Pulmonary artery endothelial cell (primary cell): ENCODE measurements at regions not wholly inside any gene's neighbourhood (a gene's known extent, or its start where the extent isn't known, plus 50 kb on each side); places are given as distances from the start of the nearest gene placed in this dataset.

Experiments used
- DNase-seq: peaks from one replicate; pipeline ENCODE4 v3.0.0-alpha.2; 2011; ENCODE audit warnings: low read depth, low spot score

GRCh38 chr17:70636517-70637133 lies 467.3 kb downstream of the KCNJ2 start:
- DNase-seq: no peak

GRCh38 chr17:70642059-70642458 lies 472.7 kb downstream of the KCNJ2 start:
- DNase-seq: no peak

GRCh38 chr17:70644096-70644495 lies 474.8 kb downstream of the KCNJ2 start:
- no peak for DNase-seq

GRCh38 chr17:70646673-70647072 lies 477.3 kb downstream of the KCNJ2 start:
- no peak for DNase-seq

GRCh38 chr17:70648166-70648565 lies 478.8 kb downstream of the KCNJ2 start:
- DNase-seq: no peak

GRCh38 chr17:70653850-70654249 lies 484.5 kb downstream of the KCNJ2 start:
- DNase-seq: no peak

- DNase-seq: no peak
Observed at GRCh38 chr17:70654706-70655105, 485.4 kb downstream of the KCNJ2 start.

GRCh38 chr17:70655176-70655958 lies 486.0 kb downstream of the KCNJ2 start:
- no peak for DNase-seq

- DNase-seq: no peak
Observed at GRCh38 chr17:70658317-70658716, 489.0 kb downstream of the KCNJ2 start.

GRCh38 chr17:70658840-70659239 lies 489.5 kb downstream of the KCNJ2 start:
- no peak for DNase-seq

GRCh38 chr17:70661342-70662222 lies 492.2 kb downstream of the KCNJ2 start:
- DNase-seq: no peak

GRCh38 chr17:70668276-70668937 lies 499.1 kb downstream of the KCNJ2 start:
- no peak for DNase-seq

GRCh38 chr17:70668938-70669778 lies 499.8 kb downstream of the KCNJ2 start:
- no peak for DNase-seq

- DNase-seq: no peak
Observed at GRCh38 chr17:70674061-70674460, 504.7 kb downstream of the KCNJ2 start.

- DNase-seq: no peak
Observed at GRCh38 chr17:70675070-70675590, 505.8 kb downstream of the KCNJ2 start.

GRCh38 chr17:70677783-70678647 lies 508.7 kb downstream of the KCNJ2 start:
- DNase-seq: no peak

GRCh38 chr17:70678889-70679288 lies 509.6 kb downstream of the KCNJ2 start:
- DNase-seq: no peak

- no peak for DNase-seq
Observed at GRCh38 chr17:70683936-70684335, 514.6 kb downstream of the KCNJ2 start.

- DNase-seq: no peak
Observed at GRCh38 chr17:70687421-70687820, 518.1 kb downstream of the KCNJ2 start.
